ENCODE measurements at regions not wholly inside any gene's neighbourhood (a gene's known extent, or its start where the extent isn't known, plus 50 kb on each side); places are given as distances from the start of the nearest gene placed in this dataset.
"Not testable (repeated sequence)": the region's sequence is repeated elsewhere in the genome, so short reads cannot be mapped to it uniquely, and the experiment has no call there.

- no peak for DNase-seq (ENCODE audit: low spot score)
These were observed 322.6 kb upstream of the TMEM132C start for GRCh38 chr12:127944211-127944899.

- DNase-seq (ENCODE audit: low spot score) = no peak
These were observed 309.8 kb upstream of the TMEM132C start for GRCh38 chr12:127957001-127957660.

- DNase-seq (ENCODE audit: low spot score) = no peak
These were observed 304.7 kb upstream of the TMEM132C start for GRCh38 chr12:127962303-127962702.

- DNase-seq (ENCODE audit: low spot score) = no peak
These were observed 303.0 kb upstream of the TMEM132C start for GRCh38 chr12:127963933-127964332.

GRCh38 chr12:127964717-127965116, 302.3 kb upstream of the TMEM132C start:
- DNase-seq (ENCODE audit: low spot score) = peak; percentile 41

- no peak for DNase-seq (ENCODE audit: low spot score)
These were observed 300.6 kb upstream of the TMEM132C start for GRCh38 chr12:127966331-127966730.

GRCh38 chr12:127970491-127970890, 296.5 kb upstream of the TMEM132C start:
- no peak for DNase-seq (ENCODE audit: low spot score)

GRCh38 chr12:127980585-127980984, 286.4 kb upstream of the TMEM132C start:
- no peak for DNase-seq (ENCODE audit: low spot score)

- no peak for DNase-seq (ENCODE audit: low spot score)
These were observed 285.1 kb upstream of the TMEM132C start for GRCh38 chr12:127981875-127982274.

- not testable (repeated sequence) for DNase-seq (ENCODE audit: low spot score)
These were observed 283.7 kb upstream of the TMEM132C start for GRCh38 chr12:127983213-127983791.

- no peak for DNase-seq (ENCODE audit: low spot score)
These were observed 282.4 kb upstream of the TMEM132C start for GRCh38 chr12:127984386-127985055.

- DNase-seq (ENCODE audit: low spot score) = no peak
These were observed 279.6 kb upstream of the TMEM132C start for GRCh38 chr12:127987199-127987901.

- DNase-seq (ENCODE audit: low spot score) = peak; percentile 6
These were observed 275.5 kb upstream of the TMEM132C start for GRCh38 chr12:127991485-127991884.

- no peak for DNase-seq (ENCODE audit: low spot score)
These were observed 268.0 kb upstream of the TMEM132C start for GRCh38 chr12:127998988-127999387.

GRCh38 chr12:128004383-128004938, 262.5 kb upstream of the TMEM132C start:
- DNase-seq (ENCODE audit: low spot score) = no peak

- DNase-seq (ENCODE audit: low spot score) = no peak
These were observed 259.7 kb upstream of the TMEM132C start for GRCh38 chr12:128007250-128007649.

GRCh38 chr12:128008341-128008740, 258.6 kb upstream of the TMEM132C start:
- no peak for DNase-seq (ENCODE audit: low spot score)

GRCh38 chr12:128009108-128009507, 257.9 kb upstream of the TMEM132C start:
- DNase-seq (ENCODE audit: low spot score) = no peak

- no peak for DNase-seq (ENCODE audit: low spot score)
These were observed 254.9 kb upstream of the TMEM132C start for GRCh38 chr12:128012110-128012509.

- DNase-seq (ENCODE audit: low spot score) = no peak
These were observed 251.7 kb upstream of the TMEM132C start for GRCh38 chr12:128015276-128015675.

GRCh38 chr12:128018067-128018466, 248.9 kb upstream of the TMEM132C start:
- DNase-seq (ENCODE audit: low spot score) = no peak

- no peak for DNase-seq (ENCODE audit: low spot score)
These were observed 246.9 kb upstream of the TMEM132C start for GRCh38 chr12:128019996-128020544.

All from NAMALWA (cell line).